Heart left ventricle (tissue), 13 donors: ENCODE measurements at regions not wholly inside any gene's neighbourhood (a gene's known extent, or its start where the extent isn't known, plus 50 kb on each side); places are given as distances from the start of the nearest gene placed in this dataset.

Experiments used
- CTCF ChIP-seq, 12 donors: fragments of 200-600 bp; sonication (generic) in 4 of 12; IDR thresholded peaks; one replicate each; pipeline versions ENCODE4 v1.5.0 to v1.8.0; 2018 to 2022; ENCODE audit warnings: antibody characterized with exemption in 12 of 12, mild to moderate bottlenecking in 5 of 12
- POLR2A ChIP-seq, 2 donors: fragments of 450-650 bp; IDR thresholded peaks; one replicate each; pipeline ENCODE4 v1.6.1; 2017; ENCODE audit warnings: antibody characterized with exemption in 2 of 2, mild to moderate bottlenecking in 2 of 2, moderate library complexity in 2 of 2
- donor health status: ischemic (EF 13 %, LVEDD 7.1; RV severe dilation, severe dysfunction).
- donor health status: DM: no; HTN: yes; CAD: no.
- donor health status: DM: no; HTN: no; CAD: no.
- donor health status: ischemic (EF 25% LVEDD 6.9; RV normal size, moderate dysfunction).
- donor health status: ischemic (EF 25% LVEDD 5.7; RV mildly dilated, moderate dysfunction).
- donor health status: ischemic (EF 35%, LVEDD 5.7; RV mildly dilated, moderate dysfunction).
- donor health status: nonischemic (EF 11% LVEDD 7.7; RV severe dilation, severe dysfunction).
- donor health status: DM: yes; HTN: yes; CAD: no.
- donor health status: PGD.
- donor health status: ischemic (EF 29% LVEDD 5.4; RV normal size, mild dysfunction).
- donor health status: nonischemic (EF 23%, LVEDD 6.1; RV moderate dilation, normal function).

GRCh38 chr5:99104538-99105132, 175.8 kb upstream of the CHD1 start:
- TF ChIP-seq CTCF (IDR thresholded peaks at IDR 0.05), result peak; percentile 42 to 71 (median 60)
- no peak for TF ChIP-seq POLR2A (IDR thresholded peaks at IDR 0.05)
